ENCODE measurements at regions not wholly inside any gene's neighbourhood (a gene's known extent, or its start where the extent isn't known, plus 50 kb on each side); places are given as distances from the start of the nearest gene placed in this dataset.

GRCh38 chr1:37162059-37162458, 127.7 kb upstream of the GRIK3 start:
- in situ Hi-C loops (cut with MboI; ENCODE audit: low pct_unique_long_range_greater_than_20kb, low sequenced_read_pairs, unreplicated experiment) = no loop called here
- no peak for DNase-seq (ENCODE audit: low spot score)
- TF ChIP-seq CTCF (IDR thresholded peaks at IDR 0.05; ENCODE audit: extremely low read depth, insufficient read depth, missing control alignments) = no peak

GRCh38 chr1:37166005-37166404, 131.7 kb upstream of the GRIK3 start:
- TF ChIP-seq CTCF (IDR thresholded peaks at IDR 0.05; ENCODE audit: extremely low read depth, insufficient read depth, missing control alignments) = no peak
- no peak for DNase-seq (ENCODE audit: low spot score)
- in situ Hi-C loops (cut with MboI; ENCODE audit: low pct_unique_long_range_greater_than_20kb, low sequenced_read_pairs, unreplicated experiment) = no loop called here

GRCh38 chr1:37167479-37167878, 133.2 kb upstream of the GRIK3 start:
- in situ Hi-C loops (cut with MboI; ENCODE audit: low pct_unique_long_range_greater_than_20kb, low sequenced_read_pairs, unreplicated experiment) = no loop called here
- no peak for DNase-seq (ENCODE audit: low spot score)
- TF ChIP-seq CTCF (IDR thresholded peaks at IDR 0.05; ENCODE audit: extremely low read depth, insufficient read depth, missing control alignments) = no peak

- no peak for DNase-seq (ENCODE audit: low spot score)
- TF ChIP-seq CTCF (IDR thresholded peaks at IDR 0.05; ENCODE audit: extremely low read depth, insufficient read depth, missing control alignments) = no peak
- in situ Hi-C loops (cut with MboI; ENCODE audit: low pct_unique_long_range_greater_than_20kb, low sequenced_read_pairs, unreplicated experiment) = no loop called here
Measured at GRCh38 chr1:37169241-37169640, 134.9 kb upstream of the GRIK3 start.

- in situ Hi-C loops (cut with MboI; ENCODE audit: low pct_unique_long_range_greater_than_20kb, low sequenced_read_pairs, unreplicated experiment) = no loop called here
- no peak for DNase-seq (ENCODE audit: low spot score)
- TF ChIP-seq CTCF (IDR thresholded peaks at IDR 0.05; ENCODE audit: extremely low read depth, insufficient read depth, missing control alignments) = no peak
Measured at GRCh38 chr1:37169743-37170275, 135.5 kb upstream of the GRIK3 start.

GRCh38 chr1:37171691-37172090, 137.4 kb upstream of the GRIK3 start:
- DNase-seq (ENCODE audit: low spot score) = no peak
- in situ Hi-C loops (cut with MboI; ENCODE audit: low pct_unique_long_range_greater_than_20kb, low sequenced_read_pairs, unreplicated experiment) = no loop called here
- no peak for TF ChIP-seq CTCF (IDR thresholded peaks at IDR 0.05; ENCODE audit: extremely low read depth, insufficient read depth, missing control alignments)

- TF ChIP-seq CTCF (IDR thresholded peaks at IDR 0.05; ENCODE audit: extremely low read depth, insufficient read depth, missing control alignments) = no peak
- DNase-seq (ENCODE audit: low spot score) = no peak
- in situ Hi-C loops (cut with MboI; ENCODE audit: low pct_unique_long_range_greater_than_20kb, low sequenced_read_pairs, unreplicated experiment) = no loop called here
Measured at GRCh38 chr1:37174341-37174740, 140.0 kb upstream of the GRIK3 start.

Data from GM13977 (cell line).